Activated CD4-positive, alpha-beta T cell treated with anti-CD3 and anti-CD28 coated beads for 48 hours (primary cell): ENCODE measurements at regions not wholly inside any gene's neighbourhood (a gene's known extent, or its start where the extent isn't known, plus 50 kb on each side); places are given as distances from the start of the nearest gene placed in this dataset.

Source experiments
- DNase-seq: peaks from one replicate; pipeline ENCODE4 v3.0.0-alpha.2; 2020

DNA sequence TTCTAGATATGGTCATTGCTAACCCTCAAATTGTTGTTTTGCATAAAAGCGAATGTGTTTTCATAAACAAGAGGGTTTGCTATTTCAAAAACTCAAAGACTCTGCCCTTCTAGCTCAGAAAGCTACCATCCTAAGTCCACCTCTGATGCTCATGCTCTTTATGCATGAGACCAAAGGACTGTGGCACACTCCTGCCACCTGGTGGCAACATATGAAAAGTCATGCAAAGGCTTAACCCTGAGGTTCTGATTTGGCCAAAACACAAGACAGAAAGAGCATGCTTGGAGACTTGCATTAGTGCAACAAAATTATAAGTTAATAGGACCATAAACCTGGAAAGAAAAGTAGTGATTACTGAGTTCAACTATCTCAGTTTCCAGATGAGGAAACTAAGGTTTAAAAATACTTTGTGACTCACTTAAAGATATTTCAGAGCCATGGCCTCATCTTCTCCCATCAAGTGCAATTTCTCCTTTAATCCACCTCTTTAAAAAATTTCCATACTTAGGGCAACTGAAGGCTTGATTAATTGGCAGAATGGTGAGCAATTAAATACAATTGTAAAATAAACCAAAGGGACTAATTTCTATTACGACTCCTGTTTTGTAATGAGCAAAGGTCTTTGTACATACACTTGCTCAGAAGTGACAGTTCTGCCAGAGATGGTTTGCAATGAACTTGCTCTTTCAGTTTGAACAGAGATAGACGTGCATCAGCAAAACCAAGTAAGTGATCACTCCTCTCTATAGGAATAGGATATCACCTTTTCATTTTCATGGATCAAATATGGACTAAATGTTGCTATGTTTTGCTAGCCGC is 110.7 kb upstream of the RAD23B start:
- DNase-seq, result peak; percentile 76

DNA sequence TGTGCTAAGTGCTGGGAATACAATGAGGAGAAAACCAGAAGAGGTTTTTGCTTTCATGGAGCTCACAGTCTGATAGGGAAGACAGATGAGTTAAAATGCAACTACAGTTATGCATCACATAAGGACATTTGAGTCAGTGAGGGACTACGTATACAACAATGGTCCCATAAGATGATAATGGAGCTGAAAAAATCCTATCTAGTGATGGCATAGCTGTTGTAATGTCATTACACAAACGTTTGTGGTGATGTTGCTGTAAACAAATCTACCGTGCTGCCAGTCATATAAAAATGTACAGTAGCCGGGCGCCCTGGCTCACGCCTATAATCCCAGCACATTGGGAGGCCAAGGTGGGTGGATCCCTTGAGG is 110.1 kb upstream of the RAD23B start:
- DNase-seq, result no peak

DNA sequence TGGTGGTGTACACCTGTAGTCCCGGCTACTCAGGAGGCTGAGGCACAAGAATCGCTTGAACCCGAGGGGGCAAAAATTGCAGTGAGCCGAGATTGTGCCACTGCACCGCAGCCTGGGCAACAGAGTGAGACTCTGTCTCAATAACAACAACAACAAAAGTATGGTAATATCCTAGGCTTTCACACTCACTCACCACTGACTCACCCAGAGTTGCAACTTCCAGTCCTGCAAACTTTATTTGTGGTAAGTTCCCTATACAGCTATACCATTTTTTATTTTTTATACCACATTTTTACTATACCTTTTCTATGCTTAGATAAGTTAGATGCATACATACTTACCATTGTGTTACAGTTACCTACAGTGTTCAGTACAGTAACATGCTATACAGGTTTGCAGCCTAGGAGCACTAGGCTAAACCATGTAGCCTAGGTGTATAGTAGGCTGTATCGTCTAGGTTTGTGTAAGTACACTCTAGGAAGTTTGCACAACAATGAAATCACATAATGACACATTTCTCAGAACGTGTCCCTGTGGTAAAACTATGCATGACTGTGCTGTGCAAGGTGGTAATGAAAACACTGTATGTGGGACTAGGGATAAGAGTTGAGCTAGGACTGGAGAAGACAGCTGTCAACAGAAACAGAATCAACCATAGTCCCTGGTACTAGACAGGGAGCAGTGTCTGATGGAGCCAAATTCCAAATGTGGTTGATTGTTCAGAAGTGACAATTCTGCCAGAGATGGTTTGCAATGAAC is 109.5 kb upstream of the RAD23B start:
- no peak for DNase-seq

DNA sequence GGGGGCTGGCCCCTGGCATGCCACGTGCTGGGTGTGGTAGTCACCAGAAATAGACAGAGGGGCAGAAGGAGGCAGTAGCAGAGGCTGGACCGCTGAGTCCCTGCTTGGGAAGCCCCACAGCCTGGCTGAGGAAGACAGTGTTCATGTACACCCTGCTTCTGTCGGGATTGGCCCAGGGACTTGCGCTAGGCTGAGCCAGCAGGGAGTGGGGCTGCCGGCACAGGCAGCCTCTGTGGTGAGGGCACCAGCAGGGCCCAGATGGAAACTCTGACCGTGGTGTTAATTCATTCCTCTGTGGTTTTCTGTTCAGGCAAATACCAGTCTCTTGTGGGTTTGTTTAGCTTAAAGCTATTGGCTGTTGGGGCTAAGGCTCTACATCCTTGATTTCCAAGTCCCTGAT is 108.6 kb upstream of the RAD23B start:
- peak; percentile 29 for DNase-seq

DNA sequence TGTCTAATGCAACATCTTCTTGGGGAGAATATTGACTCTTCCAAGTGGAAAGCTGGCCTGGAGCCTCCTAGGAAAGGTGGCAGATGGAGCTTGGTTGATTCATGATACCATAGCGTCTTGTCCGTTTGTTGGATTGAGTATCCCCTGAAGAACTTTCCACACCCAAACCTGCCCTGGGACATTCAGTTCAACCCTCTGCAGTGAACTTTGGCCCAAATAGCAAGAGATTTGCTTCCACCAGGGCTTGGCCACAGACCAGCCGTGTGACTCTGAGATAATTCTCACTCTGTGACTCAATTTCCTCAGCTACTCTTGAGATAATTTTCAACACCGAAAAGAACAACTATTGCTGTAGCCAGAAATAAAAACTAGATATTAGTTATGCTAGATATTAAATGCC is 108.0 kb upstream of the RAD23B start:
- DNase-seq, result no peak

DNA sequence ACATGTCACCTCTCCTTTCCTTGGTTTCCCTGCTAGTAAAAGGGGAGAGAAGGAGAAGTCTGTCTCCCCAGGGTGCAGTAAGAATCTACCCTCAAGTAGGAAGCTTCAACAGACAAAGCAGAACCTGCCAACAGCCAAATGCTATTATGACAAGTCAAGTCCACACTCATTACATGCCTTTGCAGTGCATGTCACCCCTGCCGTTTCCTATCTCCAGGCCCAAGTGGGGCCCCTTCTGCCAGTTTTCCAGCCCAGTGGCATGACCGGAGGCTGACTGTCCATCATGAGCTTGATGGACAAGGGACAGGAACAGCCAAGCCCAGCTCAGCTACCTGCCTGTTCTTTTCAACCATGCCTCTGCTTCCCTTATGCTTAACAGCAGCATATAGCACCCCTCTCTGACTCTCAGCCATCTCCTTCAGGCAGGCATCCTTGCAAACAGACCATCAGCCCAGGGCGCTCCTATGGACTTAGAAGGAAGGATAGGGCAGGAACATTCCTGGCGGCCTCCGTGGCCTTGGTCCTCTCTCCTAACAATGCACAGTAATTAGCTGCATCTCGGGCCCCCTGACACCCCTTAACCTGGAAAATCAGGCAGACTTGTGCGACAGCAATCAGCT is 107.2 kb upstream of the RAD23B start:
- no peak for DNase-seq

DNA sequence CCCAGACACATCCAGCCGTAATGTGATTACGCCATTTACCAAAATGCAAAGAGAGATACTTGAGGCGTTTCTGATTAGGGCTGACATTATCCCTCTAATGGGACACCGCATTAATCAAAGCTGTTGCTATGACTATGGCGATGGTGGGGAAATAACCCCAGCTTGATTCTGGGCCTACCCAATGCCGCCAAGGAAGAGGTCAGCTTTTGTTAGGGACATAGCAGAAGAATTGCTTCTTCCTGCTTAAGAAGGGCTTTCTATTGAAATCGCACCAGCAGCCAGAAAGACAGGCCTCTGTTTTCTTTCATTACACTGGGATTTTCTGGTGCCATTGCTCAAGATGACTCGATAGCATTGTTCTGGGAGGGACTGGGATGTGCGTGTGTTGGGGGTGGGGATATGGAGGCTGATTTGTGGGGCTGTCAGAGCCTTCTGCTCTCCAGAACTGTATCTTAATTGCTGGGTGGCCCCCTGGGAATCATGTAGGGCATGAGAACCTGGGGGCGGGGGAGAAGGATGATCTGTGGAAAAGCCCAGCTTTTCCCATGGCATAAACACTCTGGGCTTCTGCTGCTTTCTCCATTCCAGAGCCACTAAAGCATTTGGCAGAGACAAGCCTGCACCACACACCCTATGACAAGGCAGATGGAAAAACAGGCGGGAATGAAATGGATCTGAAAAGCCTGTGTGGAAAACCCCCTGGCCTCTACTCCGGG is 106.5 kb upstream of the RAD23B start:
- no peak for DNase-seq

DNA sequence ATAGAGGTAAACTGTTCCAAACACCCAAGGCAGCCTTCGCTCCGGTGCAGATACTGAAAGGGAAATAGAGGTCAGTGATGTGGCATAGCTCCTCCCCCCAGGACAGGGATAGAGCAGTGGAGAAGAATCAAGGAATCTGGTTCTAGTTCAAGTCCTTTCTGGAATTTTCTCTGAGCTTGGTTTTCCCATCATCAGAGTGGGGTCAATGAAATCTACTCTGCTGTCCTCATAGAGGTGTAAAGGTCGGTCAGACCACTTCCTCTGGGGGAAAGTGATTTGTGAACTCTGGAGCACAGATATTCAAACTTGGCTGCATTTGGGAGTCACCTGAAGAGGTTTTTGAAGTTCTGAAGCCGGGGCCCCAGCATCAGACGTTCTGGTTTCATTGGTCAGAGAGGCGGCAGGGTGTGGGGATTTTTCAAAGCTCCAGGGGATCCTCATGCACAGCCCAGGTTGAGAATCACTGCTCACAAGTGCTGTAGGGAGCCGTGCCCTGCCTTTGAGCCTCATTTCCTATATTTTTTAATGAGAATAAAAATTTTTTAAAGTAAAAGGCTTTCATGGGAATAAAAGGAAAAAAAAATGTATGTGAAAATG is 105.7 kb upstream of the RAD23B start:
- no peak for DNase-seq

DNA sequence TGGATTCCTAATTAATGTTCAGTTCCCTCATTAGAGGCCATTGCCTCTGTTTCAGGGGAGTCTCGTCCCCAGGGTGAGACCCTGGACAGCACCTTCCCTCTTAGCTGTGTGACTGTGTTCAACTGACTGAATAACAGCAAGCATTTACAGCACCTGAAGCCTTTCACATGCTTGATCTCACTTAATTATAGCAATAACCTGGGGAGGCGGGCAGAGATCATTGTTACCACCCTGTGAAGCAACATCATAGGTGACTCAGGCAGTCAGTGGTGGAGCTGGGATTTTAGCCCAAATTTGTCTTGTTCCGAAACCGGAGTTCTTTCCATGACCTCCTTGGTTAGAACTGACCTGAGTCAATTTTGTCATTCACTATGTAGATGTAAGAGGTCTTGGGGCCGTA is 105.2 kb upstream of the RAD23B start:
- DNase-seq, result no peak

DNA sequence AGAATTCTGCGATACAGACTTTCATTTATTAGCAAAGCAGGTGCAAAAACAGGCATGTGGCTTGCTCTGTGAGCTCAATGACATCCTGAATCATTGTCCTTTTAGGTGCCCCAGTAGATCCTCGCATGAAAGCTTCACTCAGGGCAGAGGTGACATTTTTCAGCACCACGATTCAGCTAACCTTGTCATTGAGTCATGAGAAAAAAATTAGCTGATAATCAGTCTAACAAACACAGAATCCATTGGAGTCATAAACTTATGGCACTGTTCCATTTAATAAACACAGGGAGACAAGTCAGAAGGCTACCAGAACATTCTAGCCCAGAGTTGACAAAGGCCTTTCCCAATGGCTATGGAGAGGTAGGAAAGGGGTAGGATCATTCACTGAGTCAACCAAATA is 104.8 kb upstream of the RAD23B start:
- DNase-seq, result no peak

DNA sequence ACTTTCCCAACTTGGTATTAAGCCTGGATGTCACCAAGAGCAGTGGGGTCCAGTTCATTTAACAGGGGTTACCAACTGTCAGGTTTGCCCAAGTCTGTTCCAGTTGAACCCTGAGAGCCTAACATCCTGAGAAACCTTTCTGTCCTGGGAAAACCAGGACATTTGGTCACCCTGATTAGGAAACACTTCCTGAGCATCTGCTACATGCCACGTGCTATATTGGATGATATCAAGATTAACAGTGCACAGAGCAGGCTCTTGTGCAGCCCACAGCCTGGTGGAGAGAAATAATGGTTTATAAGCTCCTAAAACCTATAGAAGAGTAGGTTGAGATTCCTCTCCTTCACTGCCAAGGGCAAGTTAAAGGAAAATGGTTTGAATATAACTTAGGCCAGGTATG is 102.9 kb upstream of the RAD23B start:
- no peak for DNase-seq

DNA sequence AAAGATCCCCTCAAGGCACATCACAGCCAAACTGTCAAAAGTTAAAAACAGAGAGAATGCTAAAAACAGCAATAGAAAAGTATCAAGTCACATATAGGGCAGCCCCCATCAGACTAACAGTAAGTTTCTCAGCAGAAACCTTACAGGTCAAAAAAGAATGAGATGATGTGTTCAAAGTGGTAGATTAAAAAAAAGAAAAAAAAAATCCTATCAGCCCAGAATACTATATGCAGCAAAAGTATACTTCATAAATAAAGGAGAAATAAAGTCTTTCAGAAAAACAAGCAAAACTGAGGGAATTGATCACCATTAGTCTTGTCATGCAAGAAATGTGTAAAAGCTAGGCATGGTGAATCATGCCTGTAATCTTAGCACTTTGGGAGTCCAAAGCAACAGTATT is 99.9 kb upstream of the RAD23B start:
- no peak for DNase-seq

DNA sequence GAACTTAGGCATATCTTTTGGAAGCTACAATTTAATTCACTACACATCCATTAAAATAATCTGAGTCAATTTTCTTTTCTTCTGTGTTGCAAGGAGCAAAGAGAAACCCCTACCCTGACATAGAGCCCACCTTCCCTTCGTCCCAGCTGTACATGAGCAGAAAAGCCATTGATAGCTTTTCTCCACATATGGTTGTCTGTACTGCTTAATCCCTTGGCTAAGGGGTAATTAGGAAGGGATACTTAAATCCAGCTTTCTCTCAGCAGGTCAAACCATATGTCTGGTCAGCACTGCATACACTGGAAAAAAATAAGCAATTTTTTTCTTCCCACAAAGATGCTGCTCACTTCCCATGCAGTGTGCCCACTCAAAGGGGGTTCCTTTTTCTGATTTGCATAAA is 94.7 kb upstream of the RAD23B start:
- DNase-seq, result no peak

DNA sequence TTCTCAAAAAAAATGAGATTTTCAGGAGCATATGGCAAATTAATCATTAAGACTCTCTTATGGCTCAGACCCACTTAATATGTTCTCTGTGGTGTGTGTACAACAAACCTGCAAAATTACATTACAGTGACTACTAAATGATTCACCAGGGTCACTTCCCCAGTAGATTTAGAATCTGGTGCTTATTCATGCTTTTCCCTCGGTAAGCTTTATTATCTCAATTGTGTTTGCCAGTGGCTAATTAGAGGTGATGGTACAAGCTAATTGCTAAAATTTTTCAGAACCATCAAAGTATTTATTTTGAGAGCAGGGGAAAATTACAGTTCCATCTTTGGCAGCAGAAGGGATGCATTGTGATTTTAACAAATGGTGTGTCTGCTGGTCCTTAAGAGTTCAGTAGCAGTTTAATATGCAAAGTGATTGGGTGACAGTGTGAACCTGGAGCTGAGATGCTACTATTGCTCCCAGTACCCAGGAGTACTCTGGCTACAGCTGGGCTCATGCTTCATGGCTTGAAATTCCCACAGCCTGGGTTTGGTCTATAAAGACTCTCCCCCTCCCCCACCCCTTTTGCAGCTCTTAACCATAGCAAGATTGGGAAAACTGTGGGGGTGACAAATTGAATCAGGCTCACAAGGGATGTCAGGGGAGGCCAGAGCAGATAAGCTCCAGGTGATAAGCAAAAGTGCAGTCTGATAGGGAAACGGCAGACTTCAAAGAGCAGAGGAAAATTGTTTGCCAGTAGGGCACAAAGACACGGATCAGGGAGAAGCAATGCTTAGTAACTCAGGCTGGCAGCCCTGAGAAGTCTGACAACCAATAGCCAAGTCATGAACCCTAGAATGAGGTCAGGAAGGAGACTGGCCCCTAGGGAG is 92.8 kb upstream of the RAD23B start:
- DNase-seq, result no peak

DNA sequence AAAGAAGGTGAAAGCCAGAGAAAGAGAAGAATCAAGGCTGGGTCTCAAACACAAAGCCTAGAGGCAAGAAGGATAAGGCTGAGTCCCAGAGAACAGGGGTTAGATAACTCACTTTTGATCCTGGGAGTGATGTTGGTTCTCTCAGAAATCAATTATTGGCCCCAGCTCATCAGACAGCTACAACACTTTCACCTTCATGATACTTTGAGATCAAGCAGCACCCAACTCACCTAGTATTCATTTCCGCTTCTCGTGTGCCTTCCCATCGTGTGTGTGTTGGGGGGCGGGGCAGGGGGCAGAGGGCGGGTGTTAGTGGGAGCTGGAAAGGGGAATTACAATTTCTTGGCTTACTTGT is 92.2 kb upstream of the RAD23B start:
- no peak for DNase-seq

DNA sequence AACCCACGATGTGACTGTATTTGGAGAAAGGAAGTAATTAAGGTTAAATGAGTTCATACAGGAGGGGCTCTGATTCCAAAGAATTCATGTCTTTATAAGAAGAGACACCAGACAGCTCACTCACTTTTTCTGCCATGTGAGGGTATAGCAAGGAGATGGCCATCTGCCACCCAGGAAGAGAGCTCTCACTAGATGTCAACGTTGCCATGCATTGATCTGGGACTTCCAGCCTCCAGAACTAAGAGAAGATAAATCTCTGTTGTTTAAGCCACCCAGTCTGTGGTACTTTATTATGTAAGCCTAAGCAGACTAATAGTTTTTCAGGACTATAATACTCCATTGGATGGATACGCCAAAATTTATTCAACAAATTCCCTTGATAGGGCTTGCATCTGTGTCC is 89.8 kb upstream of the RAD23B start:
- no peak for DNase-seq

DNA sequence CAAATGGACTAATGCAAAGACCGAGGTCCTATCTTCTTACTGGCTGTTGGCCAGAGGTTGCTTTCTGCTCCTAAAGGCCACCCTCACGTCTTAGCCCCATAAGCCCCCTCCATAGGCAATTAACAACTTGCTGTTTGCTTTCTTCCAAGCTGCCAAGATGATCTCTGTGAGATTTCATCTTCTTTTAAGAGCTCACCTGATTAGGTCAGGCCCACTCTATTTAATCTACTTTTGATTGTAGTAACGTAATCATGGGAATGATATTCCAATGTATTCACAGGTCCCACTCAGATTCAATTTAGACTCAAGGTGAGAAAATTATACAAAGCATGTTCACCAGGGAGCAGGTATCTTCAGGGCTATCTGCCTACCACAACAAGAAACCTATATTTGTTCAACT is 84.4 kb upstream of the RAD23B start:
- no peak for DNase-seq

DNA sequence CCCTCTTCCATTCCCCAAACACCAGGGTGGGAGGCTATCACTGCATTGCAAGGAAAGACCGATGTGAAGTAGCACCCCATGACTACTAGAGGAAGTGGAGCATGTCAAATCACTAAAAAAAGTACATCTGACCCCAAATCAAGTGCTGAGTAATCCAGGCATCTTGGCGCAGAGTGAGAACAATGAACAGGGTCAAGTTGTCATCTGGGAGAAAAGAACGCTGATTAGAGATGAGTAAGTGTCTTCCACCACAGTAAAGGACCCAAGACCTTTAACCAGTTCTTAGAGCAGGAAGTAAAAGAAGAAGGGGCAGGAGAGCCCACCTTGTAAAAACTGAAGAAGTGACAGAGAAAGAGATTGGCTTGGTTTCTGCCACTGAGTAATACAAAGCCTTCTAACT is 75.0 kb upstream of the RAD23B start:
- no peak for DNase-seq

DNA sequence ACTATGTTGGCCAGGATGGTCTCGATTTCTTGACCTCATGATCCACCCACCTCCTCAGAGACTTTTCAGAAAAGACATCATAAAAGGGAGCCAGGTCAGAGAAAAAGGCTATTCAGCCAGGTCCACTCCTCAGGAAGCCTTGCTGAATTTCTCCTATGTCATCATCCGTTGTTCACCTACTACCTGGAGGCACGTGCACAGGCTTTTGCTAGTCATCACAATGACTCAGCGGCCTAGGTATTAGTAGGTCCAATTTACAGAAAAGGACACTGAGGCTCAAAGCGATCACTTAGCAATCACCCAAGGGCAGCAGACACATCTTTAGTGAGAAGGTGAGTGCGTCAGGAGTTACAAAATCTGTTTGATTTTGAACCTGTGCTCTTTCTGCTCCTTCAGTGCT is 72.3 kb upstream of the RAD23B start:
- DNase-seq, result no peak

DNA sequence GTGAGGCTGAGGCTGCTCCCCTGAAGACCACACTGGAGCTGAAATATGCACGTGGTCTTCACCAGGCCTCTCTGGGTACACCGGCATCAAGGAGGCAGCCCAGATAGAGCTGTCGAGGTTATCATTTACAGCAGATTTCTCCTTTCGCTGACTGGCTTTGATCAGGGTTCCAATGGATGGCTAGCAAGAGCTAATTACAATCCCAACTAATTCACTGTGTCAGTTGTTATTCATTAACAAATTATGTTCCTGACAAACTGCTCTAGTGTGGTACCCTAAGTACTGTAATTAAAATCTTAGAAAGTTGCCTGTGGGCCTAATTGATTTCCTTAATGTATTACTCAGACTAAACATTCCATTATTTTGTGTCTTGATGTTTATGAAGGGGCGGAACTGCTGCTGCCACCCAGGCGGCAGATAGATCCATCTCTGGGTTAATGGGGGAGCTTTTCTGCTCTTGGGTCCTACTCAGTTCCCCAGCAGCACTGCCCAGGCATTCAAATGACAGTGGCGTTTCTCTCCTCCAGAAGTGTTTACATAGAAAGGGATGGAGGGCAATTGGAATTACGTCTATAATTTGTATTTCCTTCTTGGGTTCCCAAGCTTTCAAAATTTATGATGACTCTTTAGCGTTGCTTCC is 71.7 kb upstream of the RAD23B start:
- DNase-seq, result no peak

DNA sequence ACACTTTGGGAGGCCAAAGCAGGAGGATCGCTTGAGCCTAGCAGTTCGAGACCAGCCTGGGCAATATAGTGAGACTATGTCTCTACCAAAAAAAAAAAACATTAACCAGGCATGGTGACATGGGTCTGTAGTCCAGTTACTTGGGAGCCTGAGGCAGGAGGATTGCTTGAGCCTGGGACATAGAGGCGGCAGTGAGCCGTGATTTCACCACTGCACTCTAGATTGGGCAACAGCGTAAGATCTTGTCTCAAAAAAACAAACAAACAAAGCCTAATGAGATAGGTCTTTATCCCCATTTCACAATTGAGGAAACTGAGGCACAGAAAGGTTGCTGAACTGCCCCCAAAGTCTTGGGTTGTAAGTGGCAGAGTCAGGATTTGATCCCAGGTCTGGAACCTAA is 70.5 kb upstream of the RAD23B start:
- DNase-seq, result no peak

DNA sequence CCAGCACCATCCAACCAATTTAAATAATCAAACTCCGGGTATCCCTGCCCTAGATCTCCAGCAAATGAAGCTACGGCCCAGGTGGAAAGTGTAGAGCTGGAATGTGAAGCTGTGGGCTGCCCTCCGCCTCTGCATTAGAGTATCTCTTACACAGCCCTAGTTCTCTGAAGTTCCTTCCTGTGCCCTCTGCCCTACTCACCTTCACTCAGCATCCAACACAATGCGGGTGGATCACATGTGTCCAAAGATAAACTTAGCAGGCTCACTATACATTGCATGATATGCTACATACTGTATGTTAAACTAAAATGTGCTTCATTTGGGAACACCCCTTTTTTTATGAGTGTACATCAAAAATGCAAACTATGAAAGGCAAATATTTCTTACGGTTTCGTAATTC is 70.0 kb upstream of the RAD23B start:
- DNase-seq, result no peak
